ENCODE measurements at regions not wholly inside any gene's neighbourhood (a gene's known extent, or its start where the extent isn't known, plus 50 kb on each side); places are given as distances from the start of the nearest gene placed in this dataset.

DNA sequence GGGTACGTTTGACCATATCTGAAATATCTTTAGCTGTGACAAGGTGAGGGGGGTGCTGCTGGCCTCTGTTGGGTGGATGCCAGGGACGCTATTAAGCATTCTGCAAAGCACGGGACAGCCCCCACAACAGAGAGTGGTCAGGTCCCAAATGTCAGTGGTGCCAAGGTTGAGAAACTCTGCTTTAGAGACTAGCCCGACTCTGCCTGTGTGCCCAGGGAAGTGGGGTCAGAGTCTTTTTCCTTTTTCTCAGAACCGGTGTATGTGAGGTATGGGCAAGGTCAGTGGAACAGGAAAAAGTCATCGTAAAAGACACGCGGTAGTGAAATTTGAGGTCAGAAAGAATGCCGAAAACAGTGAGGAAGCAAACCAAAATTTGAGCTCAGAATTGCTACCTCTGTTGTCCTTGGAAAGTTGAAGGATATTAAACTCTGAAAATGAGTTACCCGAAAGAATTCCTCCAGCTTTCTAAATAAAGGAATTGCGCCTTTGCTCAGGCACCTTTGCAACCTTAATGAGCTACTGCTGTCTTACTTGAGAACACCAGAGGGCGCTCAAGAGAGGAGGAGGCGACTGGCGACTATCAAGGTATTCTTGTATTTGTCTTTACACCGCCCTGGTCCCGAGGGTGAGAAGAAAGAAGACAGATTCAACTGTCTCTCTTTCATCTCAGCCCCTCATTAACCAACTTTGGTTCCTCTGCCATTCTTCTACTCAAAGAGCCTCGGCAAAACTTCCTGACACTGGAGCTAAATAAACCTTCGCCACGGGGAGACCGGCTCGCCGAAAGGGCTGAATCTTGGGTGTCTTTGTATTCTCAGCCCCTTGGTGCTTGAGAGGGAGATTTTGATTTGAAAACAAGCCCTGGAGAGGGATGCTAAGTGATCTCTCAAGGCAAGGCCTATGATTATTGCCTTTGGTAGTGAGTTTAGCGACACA lies 85.4 kb upstream of the OLIG2 start:
- H2BK120ac ChIP-seq (ENCODE audit: low read depth, low read length), result no peak overlapping the region
- H3K9me1 ChIP-seq (ENCODE audit: insufficient read depth, low read length), result no peaks in the 10 kb centered on the region
- CTCF ChIA-PET, result interaction anchor here (0.5 to 1.9 kb wide), 15 partner anchors 9 to 784 kb away, joined by 3 to 14 read pairs (median 4); no protein-coding TSS in a partner anchor
- peaks cover 4% of the 10 kb centered on the region; the same call in 1 of the 2 replicates for H3K27me3 ChIP-seq (ENCODE audit: control insufficient read depth, insufficient read depth, low read length)
- no peak overlapping the region for H3K4me3 ChIP-seq (ENCODE audit: insufficient read depth, low read depth, low read length)
- H4K8ac ChIP-seq (ENCODE audit: low read depth in 2 of 2, low read length in 2 of 2), result no peak overlapping the region
- no peak overlapping the region for H2BK5ac ChIP-seq (ENCODE audit: low read depth, low read length, poor library complexity, severe bottlenecking)
- intact Hi-C loops (cut with micrococcal nuclease) (loop anchor here (1.0 kb wide), 2 partner anchors 187 to 257 kb away; no protein-coding TSS in a partner anchor), dilution Hi-C loops (cut with HindIII; ENCODE audit: low sequenced_read_pairs, unreplicated experiment) (no loop called here), in situ Hi-C loops (cut with MboI; ENCODE audit: low sequenced_read_pairs) (no loop called here)
- no peak overlapping the region for H3K14ac ChIP-seq (replicated peaks; ENCODE audit: low read depth, low read length)
- H2BK15ac ChIP-seq (ENCODE audit: low read depth, low read length), result no peak overlapping the region
- no peaks in the 10 kb centered on the region for H3K4me1 ChIP-seq (ENCODE audit: control insufficient read depth, insufficient read depth, low read length)
- H3K23ac ChIP-seq (ENCODE audit: low read depth, low read length), result no peak overlapping the region
- no peak overlapping the region for H3K56ac ChIP-seq (ENCODE audit: extremely low read depth, insufficient read depth, low read length)
- no peak overlapping the region for H2AK9ac ChIP-seq (replicated peaks; ENCODE audit: low read depth, low read length, poor library complexity)
- POLR2A ChIA-PET (ENCODE audit: unreplicated experiment), result no interaction called here
- H3K4ac ChIP-seq (ENCODE audit: low read depth, low read length), result no peak overlapping the region
- H2AK5ac ChIP-seq (ENCODE audit: low read depth, low read length), result no peak overlapping the region
- H3K18ac ChIP-seq (ENCODE audit: low read depth, low read length), result no peak overlapping the region
- WGBS, 2 experiments (ENCODE audit: extremely low coverage in 2 of 2, insufficient read length in 1 of 2), result 48% methylated on average over 3 of the region's 23 CpGs; no CpG with 5 or more reads in 1 of the 2 experiments
- no peak overlapping the region for H3K9ac ChIP-seq (ENCODE audit: low read depth, low read length)
- no peak overlapping the region for H4K91ac ChIP-seq (ENCODE audit: insufficient read depth, low read depth, low read length)
- no peak overlapping the region for H3K4me2 ChIP-seq (ENCODE audit: low read depth, low read length)
- no peaks in the 10 kb centered on the region for H4K20me1 ChIP-seq (ENCODE audit: insufficient read depth, low read length)
- peak; percentile 43 for DNase-seq
- no peaks in the 10 kb centered on the region for H3K79me1 ChIP-seq (ENCODE audit: low read depth in 1 of 2, low read length in 2 of 2)
- H4K5ac ChIP-seq (ENCODE audit: low read depth, low read length), result no peak overlapping the region
- BruUV-seq (replicated peaks), result no TSS peak
- no peak overlapping the region for H3K27ac ChIP-seq (ENCODE audit: insufficient read depth, low read length)
- H2BK20ac ChIP-seq (ENCODE audit: low read depth, low read length), result no peak overlapping the region
- H3K36me3 ChIP-seq (ENCODE audit: control insufficient read depth, insufficient read depth, low read length), result no peaks in the 10 kb centered on the region
- H2AFZ ChIP-seq (replicated peaks; ENCODE audit: low read length, poor library complexity), result no peak overlapping the region
- TF ChIP-seq RAD21 (IDR thresholded peaks at IDR 0.05; ENCODE audit: low read length) (peak; percentile 53), POLR2A (IDR thresholded peaks at IDR 0.05; ENCODE audit: low read depth, low read length) (no peak), SMC3 (IDR thresholded peaks at IDR 0.05; ENCODE audit: low read depth, low read length) (peak; percentile 64)
- TF ChIP-seq, protein P1, sequence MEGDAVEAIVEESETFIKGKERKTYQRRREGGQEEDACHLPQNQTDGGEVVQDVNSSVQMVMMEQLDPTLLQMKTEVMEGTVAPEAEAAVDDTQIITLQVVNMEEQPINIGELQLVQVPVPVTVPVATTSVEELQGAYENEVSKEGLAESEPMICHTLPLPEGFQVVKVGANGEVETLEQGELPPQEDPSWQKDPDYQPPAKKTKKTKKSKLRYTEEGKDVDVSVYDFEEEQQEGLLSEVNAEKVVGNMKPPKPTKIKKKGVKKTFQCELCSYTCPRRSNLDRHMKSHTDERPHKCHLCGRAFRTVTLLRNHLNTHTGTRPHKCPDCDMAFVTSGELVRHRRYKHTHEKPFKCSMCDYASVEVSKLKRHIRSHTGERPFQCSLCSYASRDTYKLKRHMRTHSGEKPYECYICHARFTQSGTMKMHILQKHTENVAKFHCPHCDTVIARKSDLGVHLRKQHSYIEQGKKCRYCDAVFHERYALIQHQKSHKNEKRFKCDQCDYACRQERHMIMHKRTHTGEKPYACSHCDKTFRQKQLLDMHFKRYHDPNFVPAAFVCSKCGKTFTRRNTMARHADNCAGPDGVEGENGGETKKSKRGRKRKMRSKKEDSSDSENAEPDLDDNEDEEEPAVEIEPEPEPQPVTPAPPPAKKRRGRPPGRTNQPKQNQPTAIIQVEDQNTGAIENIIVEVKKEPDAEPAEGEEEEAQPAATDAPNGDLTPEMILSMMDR (conservative IDR thresholded peaks at IDR 0.05; ENCODE audit: low read depth, low read length), result peak; percentile 63
- ATAC-seq (ENCODE audit: low read depth), result peak; percentile 68
- no peaks in the 10 kb centered on the region for H3K9me3 ChIP-seq (ENCODE audit: control insufficient read depth, insufficient read depth, low read length)

Measured in IMR-90 (cell line).